ENCODE measurements at regions not wholly inside any gene's neighbourhood (a gene's known extent, or its start where the extent isn't known, plus 50 kb on each side); places are given as distances from the start of the nearest gene placed in this dataset.
"Not testable (repeated sequence)": the region's sequence is repeated elsewhere in the genome, so short reads cannot be mapped to it uniquely, and the experiment has no call there.

GRCh38 chr14:71366861-71367260, 459.6 kb downstream of the PCNX1 start:
- no peak for DNase-seq

GRCh38 chr14:71371711-71372396, 464.6 kb downstream of the PCNX1 start:
- no peak for DNase-seq

GRCh38 chr14:71372411-71372838, 465.2 kb downstream of the PCNX1 start:
- DNase-seq, result no peak

- no peak for DNase-seq
These were observed 466.5 kb downstream of the PCNX1 start for GRCh38 chr14:71373773-71374172.

GRCh38 chr14:71374989-71375388, 467.7 kb downstream of the PCNX1 start:
- no peak for DNase-seq

GRCh38 chr14:71377099-71377498, 469.8 kb downstream of the PCNX1 start:
- no peak for DNase-seq

- no peak for DNase-seq
These were observed 473.0 kb downstream of the PCNX1 start for GRCh38 chr14:71380271-71380670.

- DNase-seq, result no peak
These were observed 474.6 kb downstream of the PCNX1 start for GRCh38 chr14:71381814-71382213.

GRCh38 chr14:71382315-71382714, 475.1 kb downstream of the PCNX1 start:
- DNase-seq, result no peak

GRCh38 chr14:71383510-71383909, 476.3 kb downstream of the PCNX1 start:
- no peak for DNase-seq

GRCh38 chr14:71384007-71384845, 477.0 kb downstream of the PCNX1 start:
- DNase-seq, result no peak

GRCh38 chr14:71387753-71388152, 480.5 kb downstream of the PCNX1 start:
- DNase-seq, result no peak

GRCh38 chr14:71388336-71388735, 481.1 kb downstream of the PCNX1 start:
- no peak for DNase-seq

- DNase-seq, result no peak
These were observed 481.6 kb downstream of the PCNX1 start for GRCh38 chr14:71388862-71389261.

GRCh38 chr14:71394386-71394785, 487.1 kb downstream of the PCNX1 start:
- no peak for DNase-seq

GRCh38 chr14:71395151-71395604, 487.9 kb downstream of the PCNX1 start:
- DNase-seq, result no peak

GRCh38 chr14:71395636-71396035, 488.4 kb downstream of the PCNX1 start:
- no peak for DNase-seq

- DNase-seq, result no peak
These were observed 488.9 kb downstream of the PCNX1 start for GRCh38 chr14:71396050-71396677.

- no peak for DNase-seq
These were observed 490.1 kb downstream of the PCNX1 start for GRCh38 chr14:71397371-71397770.

GRCh38 chr14:71398450-71398849, 491.2 kb downstream of the PCNX1 start:
- no peak for DNase-seq

- DNase-seq, result no peak
These were observed 491.8 kb downstream of the PCNX1 start for GRCh38 chr14:71399057-71399487.

GRCh38 chr14:71400871-71401321, 493.6 kb downstream of the PCNX1 start:
- no peak for DNase-seq

- not testable (repeated sequence) for DNase-seq
These were observed 495.2 kb downstream of the PCNX1 start for GRCh38 chr14:71402415-71402814.

- DNase-seq, result no peak
These were observed 496.4 kb downstream of the PCNX1 start for GRCh38 chr14:71403656-71404055.

All from NCI-H1436 (cell line).